Naive thymus-derived CD8-positive, alpha-beta T cell (primary cell): ENCODE measurements at regions not wholly inside any gene's neighbourhood (a gene's known extent, or its start where the extent isn't known, plus 50 kb on each side); places are given as distances from the start of the nearest gene placed in this dataset.

Source experiments
- ATAC-seq, 2 donors: fragments of 150-1000 bp; cut with Tn5 transposase in 1 of 2; sonication (Bioruptor Pico), chemical (Tn5 transposase) in 1 of 2; 1 replicate in 1 of 2; 2 replicates in 1 of 2; pipeline ENCODE4 v1.10.0; 2021; ENCODE audit warnings: mild to moderate bottlenecking in 2 of 2, moderate library complexity in 2 of 2
- POLR2A ChIA-PET: fragments of 350-600 bp; sonication (Branson Sonifier 250); formaldehyde crosslinking; loops from one replicate; lab custom pipeline; 2021; ENCODE audit warnings: antibody characterized with exemption; lab: Charles Lee
- DNase-seq, 10 donors: peaks; one replicate each; pipeline versions ENCODE4 v3.0.0 to v3.0.0-alpha.2; 2020 to 2022
- H3K27ac Mint-ChIP-seq, 10 donors: one replicate each; pipeline ENCODE4 v1.8.0; 2020 to 2022; ENCODE audit warnings: mild to moderate bottlenecking in 10 of 10, mixed read lengths in 10 of 10, moderate library complexity in 4 of 10, inconsistent platforms in 1 of 10
- H3K27me3 Mint-ChIP-seq, 5 donors: one replicate each; pipeline ENCODE4 v1.8.0; 2021 to 2022; ENCODE audit warnings: mixed read lengths in 5 of 5
- H3K36me3 Mint-ChIP-seq, 3 donors: one replicate each; pipeline ENCODE4 v1.8.0; 2020 to 2022; ENCODE audit warnings: mixed read lengths in 3 of 3, mild to moderate bottlenecking in 2 of 3, inconsistent platforms in 1 of 3
- H3K4me1 Mint-ChIP-seq, 4 donors: one replicate each; pipeline ENCODE4 v1.8.0; 2021 to 2022; ENCODE audit warnings: mixed read lengths in 4 of 4
- H3K4me3 Mint-ChIP-seq, 10 donors: one replicate each; pipeline ENCODE4 v1.8.0; 2020 to 2022; ENCODE audit warnings: mild to moderate bottlenecking in 10 of 10, mixed read lengths in 10 of 10, moderate library complexity in 6 of 10, inconsistent platforms in 1 of 10
- H3K9me3 Mint-ChIP-seq, 9 donors: one replicate each; pipeline ENCODE4 v1.8.0; 2020 to 2022; ENCODE audit warnings: mixed read lengths in 9 of 9, mild to moderate bottlenecking in 3 of 9, inconsistent platforms in 1 of 9, moderate library complexity in 1 of 9

DNA sequence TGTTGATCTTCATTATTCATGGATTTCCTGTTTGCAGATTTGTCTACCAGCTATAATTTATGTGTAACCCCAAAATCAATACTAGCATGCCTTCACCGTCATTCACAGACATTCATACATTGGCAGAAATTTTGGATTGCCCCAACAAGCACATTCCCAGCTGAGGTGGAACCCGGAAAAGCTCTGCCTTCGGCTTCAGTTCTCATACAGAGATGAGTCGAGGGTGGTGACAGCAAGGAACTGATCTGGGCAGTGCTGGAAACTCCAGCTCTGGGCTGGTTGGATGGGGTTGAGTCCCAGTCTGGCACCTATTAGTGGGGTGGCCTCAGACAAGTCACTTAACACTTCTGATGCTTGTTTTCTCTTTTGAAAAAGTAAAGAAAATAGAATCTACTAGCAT, 267.5 kb downstream of the SNX13 start:
- DNase-seq (no peak), ATAC-seq (no peak)
- Mint-ChIP-seq H3K9me3 (no peaks in the 10 kb centered on the region), H3K27me3 (peaks cover 0 to 4% (median 0%) of the 10 kb centered on the region in 5 donors), H3K4me1 (no peaks in the 10 kb centered on the region), H3K27ac (no peak overlapping the region), H3K4me3 (no peak overlapping the region), H3K36me3 (no peaks in the 10 kb centered on the region)
- POLR2A ChIA-PET: no interaction called here

DNA sequence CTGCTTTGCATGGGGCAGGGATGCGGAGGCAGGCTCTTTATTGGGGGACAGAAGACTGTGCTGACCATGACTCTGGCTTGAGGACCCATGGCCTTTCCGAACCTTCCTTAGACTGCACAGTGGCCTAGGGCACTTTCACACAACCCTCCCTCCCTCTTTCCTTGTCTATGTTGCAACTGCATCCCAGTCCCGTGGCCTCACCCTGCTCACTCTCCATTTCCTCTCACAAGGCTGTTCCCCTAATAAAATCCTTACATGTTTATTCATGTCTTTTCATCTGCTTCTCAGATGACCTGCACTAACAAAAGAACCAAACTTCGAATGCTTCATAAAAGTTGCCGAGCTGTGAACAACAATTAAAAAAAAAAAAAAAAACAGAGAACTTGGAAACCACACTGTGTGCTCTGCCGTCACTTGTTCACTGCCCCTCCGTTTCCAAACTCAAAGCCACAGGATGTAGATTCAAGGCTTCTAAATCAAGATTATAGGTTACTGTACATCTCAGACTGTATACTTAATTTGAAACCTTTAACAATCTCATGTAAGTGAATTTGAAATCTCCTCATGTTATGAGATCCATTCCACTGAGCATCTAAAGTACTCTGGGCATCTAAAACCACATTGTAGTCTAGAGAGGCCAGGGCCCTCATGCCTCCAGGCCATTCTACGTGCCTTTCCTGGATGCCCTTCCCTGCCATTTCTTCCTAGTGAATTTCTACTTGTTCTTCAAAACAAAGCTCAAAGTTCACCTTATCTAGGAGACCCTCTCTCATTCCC, 265.9 kb downstream of the SNX13 start:
- H3K4me3 Mint-ChIP-seq: no peak overlapping the region
- H3K4me1 Mint-ChIP-seq: no peaks in the 10 kb centered on the region
- H3K9me3 Mint-ChIP-seq: no peaks in the 10 kb centered on the region
- peaks cover 0 to 1% (median 0%) of the 10 kb centered on the region in 5 donors for H3K27me3 Mint-ChIP-seq
- POLR2A ChIA-PET: no interaction called here
- H3K36me3 Mint-ChIP-seq: no peaks in the 10 kb centered on the region
- no peak overlapping the region for H3K27ac Mint-ChIP-seq
- ATAC-seq (no peak), DNase-seq (no peak)

GRCh38 chr7:17674943-17675608, 265.2 kb downstream of the SNX13 start:
- POLR2A ChIA-PET: no interaction called here
- H3K4me1 Mint-ChIP-seq: no peaks in the 10 kb centered on the region
- H3K9me3 Mint-ChIP-seq: no peaks in the 10 kb centered on the region
- no peak overlapping the region for H3K4me3 Mint-ChIP-seq
- ATAC-seq: no peak
- DNase-seq: no peak
- H3K36me3 Mint-ChIP-seq: no peaks in the 10 kb centered on the region
- peaks cover 0 to 1% (median 0%) of the 10 kb centered on the region in 5 donors for H3K27me3 Mint-ChIP-seq
- H3K27ac Mint-ChIP-seq: no peak overlapping the region

- H3K27ac Mint-ChIP-seq: peak overlapping the region in 1 of 10 donors; percentile 76
- ATAC-seq (no peak), DNase-seq (no peak)
- no peaks in the 10 kb centered on the region for H3K9me3 Mint-ChIP-seq
- peaks cover 0 to 5% (median 0%) of the 10 kb centered on the region in 5 donors for H3K27me3 Mint-ChIP-seq
- no peaks in the 10 kb centered on the region for H3K4me1 Mint-ChIP-seq
- no peaks in the 10 kb centered on the region for H3K36me3 Mint-ChIP-seq
- POLR2A ChIA-PET: no interaction called here
- no peak overlapping the region for H3K4me3 Mint-ChIP-seq
Observed at GRCh38 chr7:17677408-17677807, 262.9 kb downstream of the SNX13 start.

DNA sequence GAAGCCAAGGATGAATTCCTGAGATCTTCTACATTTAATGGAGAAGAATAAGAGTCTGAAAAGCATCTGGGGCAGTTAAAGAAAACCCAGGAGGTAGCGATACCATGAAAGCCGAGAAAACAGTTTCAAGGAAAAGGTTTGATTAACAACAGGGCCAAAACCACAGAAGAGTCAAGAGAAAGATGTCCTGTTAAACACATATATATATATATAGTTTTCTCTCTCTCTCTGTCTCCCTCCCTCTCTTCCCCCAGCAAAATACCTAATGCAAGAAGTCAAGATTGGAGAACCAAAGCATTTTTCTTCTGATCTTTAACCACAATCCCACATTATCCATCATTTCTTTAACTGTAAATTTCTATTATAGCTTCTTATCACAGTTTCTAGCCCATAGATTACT, 261.4 kb downstream of the SNX13 start:
- H3K9me3 Mint-ChIP-seq: no peaks in the 10 kb centered on the region
- H3K4me1 Mint-ChIP-seq: no peaks in the 10 kb centered on the region
- DNase-seq: no peak
- ATAC-seq: no peak
- peaks cover 0 to 5% (median 0%) of the 10 kb centered on the region in 5 donors for H3K27me3 Mint-ChIP-seq
- H3K4me3 Mint-ChIP-seq: no peak overlapping the region
- H3K27ac Mint-ChIP-seq: no peak overlapping the region
- H3K36me3 Mint-ChIP-seq: no peaks in the 10 kb centered on the region
- POLR2A ChIA-PET: no interaction called here

DNA sequence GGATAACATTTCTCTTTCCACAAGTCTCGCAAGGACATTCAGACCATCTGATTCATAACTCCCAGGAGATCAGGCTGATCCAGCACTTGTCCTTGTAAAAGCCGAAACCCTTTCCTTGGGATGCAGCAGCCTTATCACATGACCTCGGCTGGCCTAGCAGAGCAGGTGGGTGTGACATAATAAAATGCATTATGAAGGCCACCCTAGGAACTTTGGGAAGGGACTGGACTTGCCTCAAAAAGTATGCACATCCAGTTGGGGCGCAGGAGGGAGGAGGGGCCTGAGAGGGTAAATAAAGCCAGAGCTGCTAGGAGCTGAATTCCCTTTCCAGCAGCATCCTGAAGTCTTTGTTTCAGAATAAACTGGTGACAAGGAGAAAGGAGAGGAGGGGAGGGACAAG, 260.8 kb downstream of the SNX13 start:
- H3K27ac Mint-ChIP-seq: no peak overlapping the region
- POLR2A ChIA-PET: no interaction called here
- DNase-seq: no peak
- no peaks in the 10 kb centered on the region for H3K36me3 Mint-ChIP-seq
- no peaks in the 10 kb centered on the region for H3K9me3 Mint-ChIP-seq
- H3K27me3 Mint-ChIP-seq: peaks cover 0 to 5% (median 0%) of the 10 kb centered on the region in 5 donors
- H3K4me1 Mint-ChIP-seq: no peaks in the 10 kb centered on the region
- ATAC-seq: no peak
- no peak overlapping the region for H3K4me3 Mint-ChIP-seq

DNA sequence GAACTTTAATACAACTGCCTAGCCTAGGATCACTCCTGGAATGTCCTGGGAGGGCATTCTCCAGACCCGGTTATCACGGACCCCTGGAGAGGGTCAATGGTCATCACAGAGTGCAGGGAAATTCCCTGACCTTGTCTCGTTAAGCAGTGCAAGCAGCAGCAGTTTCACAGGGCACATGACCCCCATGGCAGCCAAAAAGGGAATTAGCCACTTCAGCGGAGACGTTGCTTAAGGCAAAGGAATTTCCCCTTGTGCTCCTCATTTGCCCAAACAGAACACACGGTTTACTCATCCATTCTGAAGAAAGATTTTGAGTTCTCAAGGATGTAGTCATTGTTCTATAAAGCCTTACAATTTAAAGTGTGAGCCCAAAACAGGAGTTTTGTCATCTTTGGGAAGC, 260.3 kb downstream of the SNX13 start:
- POLR2A ChIA-PET: no interaction called here
- ATAC-seq (no peak), DNase-seq (no peak)
- no peaks in the 10 kb centered on the region for H3K4me1 Mint-ChIP-seq
- H3K36me3 Mint-ChIP-seq: no peaks in the 10 kb centered on the region
- no peaks in the 10 kb centered on the region for H3K9me3 Mint-ChIP-seq
- H3K27ac Mint-ChIP-seq: no peak overlapping the region
- peaks cover 0 to 5% (median 0%) of the 10 kb centered on the region in 5 donors for H3K27me3 Mint-ChIP-seq
- no peak overlapping the region for H3K4me3 Mint-ChIP-seq

GRCh38 chr7:17680943-17681351, 259.3 kb downstream of the SNX13 start:
- DNase-seq: peak in 3 of 10 donors; percentile 22 to 37 (median 32)
- POLR2A ChIA-PET: no interaction called here
- Mint-ChIP-seq H3K4me3 (no peak overlapping the region), H3K27ac (no peak overlapping the region), H3K27me3 (peaks cover 0 to 5% (median 0%) of the 10 kb centered on the region in 5 donors), H3K36me3 (no peaks in the 10 kb centered on the region), H3K4me1 (no peaks in the 10 kb centered on the region), H3K9me3 (no peaks in the 10 kb centered on the region)
- no peak for ATAC-seq

- POLR2A ChIA-PET: no interaction called here
- Mint-ChIP-seq H3K27me3 (peaks cover 0 to 5% (median 0%) of the 10 kb centered on the region in 5 donors), H3K36me3 (no peaks in the 10 kb centered on the region), H3K9me3 (no peaks in the 10 kb centered on the region), H3K4me1 (no peaks in the 10 kb centered on the region), H3K4me3 (no peak overlapping the region), H3K27ac (no peak overlapping the region)
- DNase-seq (no peak), ATAC-seq (no peak)
Observed at GRCh38 chr7:17681965-17682364, 258.3 kb downstream of the SNX13 start.

- POLR2A ChIA-PET: no interaction called here
- Mint-ChIP-seq H3K36me3 (no peaks in the 10 kb centered on the region), H3K27ac (no peak overlapping the region), H3K4me1 (no peaks in the 10 kb centered on the region), H3K27me3 (peaks cover 0 to 5% (median 0%) of the 10 kb centered on the region in 5 donors), H3K4me3 (no peak overlapping the region), H3K9me3 (no peaks in the 10 kb centered on the region)
- no peak for ATAC-seq
- DNase-seq: no peak
Observed at GRCh38 chr7:17682586-17682985, 257.7 kb downstream of the SNX13 start.

DNA sequence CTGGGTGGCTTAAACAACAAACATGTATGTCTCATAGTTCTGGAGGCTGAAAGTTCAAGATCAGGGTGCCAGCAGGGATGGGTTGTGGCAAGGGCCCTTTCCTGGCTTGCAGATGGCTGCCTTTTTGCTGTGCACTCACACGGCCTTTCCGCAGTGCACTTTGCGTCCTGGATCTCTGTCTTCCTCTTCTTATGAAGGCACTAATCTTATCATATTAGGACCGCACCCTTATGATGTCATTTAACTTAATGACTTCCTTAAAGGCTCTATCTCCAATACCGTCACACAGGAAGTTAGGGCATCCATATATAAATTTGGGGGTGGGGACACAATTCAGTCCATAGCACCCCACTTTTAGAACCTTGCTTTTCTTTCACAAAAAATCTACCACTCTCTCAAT, 255.2 kb downstream of the SNX13 start:
- no peaks in the 10 kb centered on the region for H3K36me3 Mint-ChIP-seq
- H3K4me3 Mint-ChIP-seq: no peak overlapping the region
- POLR2A ChIA-PET: no interaction called here
- no peaks in the 10 kb centered on the region for H3K4me1 Mint-ChIP-seq
- H3K9me3 Mint-ChIP-seq: no peaks in the 10 kb centered on the region
- no peak overlapping the region for H3K27ac Mint-ChIP-seq
- peaks cover 0 to 5% (median 0%) of the 10 kb centered on the region in 5 donors for H3K27me3 Mint-ChIP-seq
- DNase-seq: no peak
- ATAC-seq: no peak

DNA sequence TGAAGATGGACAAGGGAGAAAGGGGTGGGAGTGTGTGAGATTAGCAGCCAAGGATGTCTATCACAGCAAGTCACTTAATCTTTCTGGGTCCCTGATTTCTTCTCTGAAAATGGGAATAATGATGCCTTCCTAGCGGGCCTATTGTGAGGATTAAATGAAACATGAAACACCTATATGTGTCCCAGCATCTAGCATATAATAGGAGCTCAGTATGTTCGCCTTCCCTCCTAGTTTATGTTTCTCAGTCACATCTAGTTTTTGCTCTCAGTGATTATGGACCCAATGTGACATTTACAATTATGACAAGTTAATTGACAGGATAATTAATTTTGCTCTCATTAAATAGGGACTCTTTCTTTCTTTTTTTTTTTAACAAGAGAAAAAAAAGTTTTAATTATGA, 252.9 kb downstream of the SNX13 start:
- no peaks in the 10 kb centered on the region for H3K27me3 Mint-ChIP-seq
- no peak overlapping the region for H3K27ac Mint-ChIP-seq
- H3K4me3 Mint-ChIP-seq: no peak overlapping the region
- no peaks in the 10 kb centered on the region for H3K9me3 Mint-ChIP-seq
- H3K4me1 Mint-ChIP-seq: no peaks in the 10 kb centered on the region
- ATAC-seq: no peak
- POLR2A ChIA-PET: no interaction called here
- no peaks in the 10 kb centered on the region for H3K36me3 Mint-ChIP-seq
- no peak for DNase-seq

- Mint-ChIP-seq H3K9me3 (no peaks in the 10 kb centered on the region), H3K4me1 (no peaks in the 10 kb centered on the region), H3K27me3 (no peaks in the 10 kb centered on the region), H3K27ac (no peak overlapping the region), H3K36me3 (no peaks in the 10 kb centered on the region), H3K4me3 (no peak overlapping the region)
- ATAC-seq (no peak), DNase-seq (no peak)
- POLR2A ChIA-PET: no interaction called here
Observed at GRCh38 chr7:17689361-17689902, 250.9 kb downstream of the SNX13 start.
